GM12873 (cell line): ENCODE measurements at regions not wholly inside any gene's neighbourhood (a gene's known extent, or its start where the extent isn't known, plus 50 kb on each side); places are given as distances from the start of the nearest gene placed in this dataset.

Source experiments
- TF ChIP-seq, protein P1 (sequence below): IDR thresholded peaks from 2 replicates; pipeline ENCODE4 v1.5.1; 2012; ENCODE audit warnings: low read depth, mild to moderate bottlenecking, moderate library complexity, low read length, control low read depth; ENCODE audit not compliant: insufficient read depth; ENCODE audit errors: missing control alignments

DNA sequence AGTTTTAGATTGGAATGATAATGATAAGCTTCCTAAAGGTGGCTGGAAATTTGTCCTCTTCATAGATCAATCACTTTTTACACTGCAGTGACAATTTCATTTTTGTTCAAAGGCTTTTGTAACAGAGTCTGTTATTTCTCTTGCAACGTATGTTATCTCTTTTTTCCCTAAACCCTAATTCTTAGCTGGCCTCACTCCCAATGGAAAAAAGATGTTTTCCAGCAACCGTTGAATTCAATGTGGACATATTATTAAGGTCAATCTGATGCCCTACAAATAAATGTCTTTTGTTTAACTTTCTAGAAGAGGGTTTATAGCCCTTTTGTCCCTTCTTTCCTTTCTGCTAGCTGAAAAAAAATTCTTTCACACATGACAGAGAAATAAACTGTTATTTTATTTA is 192.7 kb upstream of the NWD2 start:
- TF ChIP-seq, protein P1, sequence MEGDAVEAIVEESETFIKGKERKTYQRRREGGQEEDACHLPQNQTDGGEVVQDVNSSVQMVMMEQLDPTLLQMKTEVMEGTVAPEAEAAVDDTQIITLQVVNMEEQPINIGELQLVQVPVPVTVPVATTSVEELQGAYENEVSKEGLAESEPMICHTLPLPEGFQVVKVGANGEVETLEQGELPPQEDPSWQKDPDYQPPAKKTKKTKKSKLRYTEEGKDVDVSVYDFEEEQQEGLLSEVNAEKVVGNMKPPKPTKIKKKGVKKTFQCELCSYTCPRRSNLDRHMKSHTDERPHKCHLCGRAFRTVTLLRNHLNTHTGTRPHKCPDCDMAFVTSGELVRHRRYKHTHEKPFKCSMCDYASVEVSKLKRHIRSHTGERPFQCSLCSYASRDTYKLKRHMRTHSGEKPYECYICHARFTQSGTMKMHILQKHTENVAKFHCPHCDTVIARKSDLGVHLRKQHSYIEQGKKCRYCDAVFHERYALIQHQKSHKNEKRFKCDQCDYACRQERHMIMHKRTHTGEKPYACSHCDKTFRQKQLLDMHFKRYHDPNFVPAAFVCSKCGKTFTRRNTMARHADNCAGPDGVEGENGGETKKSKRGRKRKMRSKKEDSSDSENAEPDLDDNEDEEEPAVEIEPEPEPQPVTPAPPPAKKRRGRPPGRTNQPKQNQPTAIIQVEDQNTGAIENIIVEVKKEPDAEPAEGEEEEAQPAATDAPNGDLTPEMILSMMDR = no peak

GRCh38 chr4:37054531-37055077 is 189.9 kb upstream of the NWD2 start:
- TF ChIP-seq, protein P1 = no peak

GRCh38 chr4:37058826-37059225 is 185.7 kb upstream of the NWD2 start:
- TF ChIP-seq, protein P1 = no peak

DNA sequence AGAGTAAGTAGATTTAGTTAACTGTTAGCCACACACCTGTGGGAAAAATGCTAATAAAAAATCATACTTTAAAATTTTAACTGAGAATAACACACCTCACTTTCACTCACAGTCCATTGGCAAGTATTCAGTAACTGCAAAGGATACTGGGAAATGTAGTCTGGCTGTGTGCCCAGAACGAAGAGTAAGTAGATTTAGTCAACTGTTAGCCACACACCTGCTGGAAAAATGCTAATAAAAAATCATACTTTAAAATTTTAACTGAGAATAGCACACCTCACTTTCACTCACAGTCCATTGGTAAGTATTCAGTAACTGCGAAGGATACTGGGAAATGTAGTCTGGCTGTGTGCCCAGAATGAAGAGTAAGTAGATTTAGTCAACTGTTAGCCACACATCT is 178.4 kb upstream of the NWD2 start:
- TF ChIP-seq, protein P1 = no peak

- TF ChIP-seq, protein P1 = peak; percentile 46
Measured at GRCh38 chr4:37068580-37068979, 176.0 kb upstream of the NWD2 start.

DNA sequence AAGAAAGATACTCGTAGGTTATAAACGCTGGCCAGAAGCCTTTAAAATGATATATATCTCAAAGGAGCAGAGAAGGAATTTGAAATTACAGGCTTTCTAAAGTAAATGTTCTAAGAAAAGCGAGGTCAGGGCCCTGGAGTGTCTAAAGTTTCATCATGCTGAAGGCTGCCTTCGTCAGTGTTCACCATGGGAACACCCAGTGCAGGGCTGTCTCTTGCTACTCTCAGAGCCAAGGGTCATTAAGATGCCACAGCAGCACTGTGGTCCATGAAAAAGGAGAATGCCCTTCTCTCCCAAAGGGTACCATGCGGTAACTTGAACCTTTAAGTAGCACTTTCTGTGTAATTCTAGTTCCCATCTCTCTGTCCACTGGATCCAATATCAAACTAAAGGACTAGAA is 174.5 kb upstream of the NWD2 start:
- TF ChIP-seq, protein P1 = no peak

GRCh38 chr4:37071576-37071975 is 173.0 kb upstream of the NWD2 start:
- TF ChIP-seq, protein P1 = no peak

- TF ChIP-seq, protein P1 = no peak
Measured at GRCh38 chr4:37073226-37073840, 171.2 kb upstream of the NWD2 start.
